Adrenal gland (tissue), 9 donors: ENCODE measurements at regions not wholly inside any gene's neighbourhood (a gene's known extent, or its start where the extent isn't known, plus 50 kb on each side); places are given as distances from the start of the nearest gene placed in this dataset.

Source experiments
- DNase-seq, 7 donors: peaks; one replicate each; pipeline ENCODE4 v3.0.0-alpha.2; 2019 to 2020
- H3K27ac ChIP-seq, 5 donors: fragments of 200-600 bp; sonication (generic) in 4 of 5; 1 replicate in 3 of 5; 2 replicates in 2 of 5; pipeline versions ENCODE4 v1.5.1 to v1.8.0; 2016 to 2020; ENCODE audit warnings: mild to moderate bottlenecking in 1 of 5
- H3K27me3 ChIP-seq: fragments of 200-600 bp; 2 replicates; pipeline ENCODE4 v1.8.0; 2021
- H3K36me3 ChIP-seq, 2 donors: fragments of 200-600 bp; replicated peaks in 1 of 2; 1 replicate in 1 of 2; 2 replicates in 1 of 2; pipeline versions ENCODE4 v1.5.1 to v1.8.0; 2018 to 2022
- H3K4me1 ChIP-seq, 2 donors: fragments of 200-600 bp; replicated peaks in 1 of 2; 1 replicate in 1 of 2; 2 replicates in 1 of 2; pipeline versions ENCODE4 v1.5.1 to v1.8.0; 2018 to 2021
- H3K4me3 ChIP-seq, 4 donors: fragments of 200-600 bp; sonication (generic) in 3 of 4; one replicate each; pipeline ENCODE4 v1.5.1; 2016 to 2018
- H3K9me3 ChIP-seq, 3 donors: fragments of 200-600 bp; sonication (generic) in 1 of 3; replicated peaks in 1 of 3; 1 replicate in 2 of 3; 2 replicates in 1 of 3; pipeline versions ENCODE4 v1.5.1 to v1.8.0; 2016 to 2021
- CTCF ChIP-seq, 6 experiments: fragments of 450-650 bp in 4 of 6; fragments of 200-600 bp in 2 of 6; sonication (generic) in 1 of 6; IDR thresholded peaks; 1 replicate in 5 of 6; 2 replicates in 1 of 6; pipeline versions ENCODE4 v1.5.1 to v1.8.0; 2016 to 2021; ENCODE audit warnings: antibody characterized with exemption in 6 of 6, mild to moderate bottlenecking in 2 of 6, moderate library complexity in 1 of 6
- POLR2A ChIP-seq, 2 donors: fragments of 450-650 bp; IDR thresholded peaks; one replicate each; pipeline ENCODE4 v1.6.1; 2017; ENCODE audit warnings: antibody characterized with exemption in 2 of 2, mild to moderate bottlenecking in 2 of 2, moderate library complexity in 1 of 2
- WGBS, 4 donors: extraction: QIAGEN DNeasy Blood & Tissue Kit in 2 of 4; methylation state at CpG; one replicate each; pipeline versions ENCODE4 v1.1.5 to v1.1.7; 2013 to 2017; 5-methylcytosine and 5-hydroxymethylcytosine counted together
- intact Hi-C, 2 donors: fragments of 100-400 bp; cut with DNase I; formaldehyde crosslinking; loops; one replicate each; pipeline versions ENCODE4 v1.14.1 to v1.15.0; 2022 to 2023
- donor health status: healthy with polysubstance abuse.
- donor health status: Bipolar disorder and iron deficiency.
- donor health status: DM: yes; HTN: yes; CAD: no.
- donor health status: DM: no; HTN: no; CAD: no.
- donor health status: DM: no; HTN: no; CAD: no.

- Histone ChIP-seq H3K4me3 (no peak overlapping the region), H3K36me3 (no peaks in the 10 kb centered on the region), H3K9me3 (no peaks in the 10 kb centered on the region), H3K27me3 (no peaks in the 10 kb centered on the region), H3K4me1 (peaks cover 82 to 94% of the 10 kb centered on the region in 2 donors), H3K27ac (peak overlapping the region in 4 of 5 donors; percentile 68 to 93 (median 84))
- 72 to 77% (median 73%) methylated on average over 14 of the region's 14 CpGs; no CpG with 5 or more reads in 1 of the 4 donors for WGBS, 4 donors
- intact Hi-C loops, result no loop called here
- no peak for DNase-seq
- TF ChIP-seq POLR2A (IDR thresholded peaks at IDR 0.05) (no peak), CTCF (IDR thresholded peaks at IDR 0.05) (no peak)
These were observed 247.1 kb downstream of the SEC14L1 start for GRCh38 chr17:77387891-77388290.

GRCh38 chr17:77388384-77389306 lies 247.9 kb downstream of the SEC14L1 start:
- peak in 2 of 7 donors; percentile 52 to 59 for DNase-seq
- Histone ChIP-seq H3K4me3 (no peak overlapping the region), H3K27ac (peak overlapping the region; percentile 43 to 93 (median 78)), H3K9me3 (no peaks in the 10 kb centered on the region), H3K4me1 (peaks cover 82 to 94% of the 10 kb centered on the region in 2 donors), H3K36me3 (no peaks in the 10 kb centered on the region), H3K27me3 (no peaks in the 10 kb centered on the region)
- intact Hi-C loops, result no loop called here
- 44 to 49% (median 46%) methylated on average over 19 to 29 of the region's 29 CpGs for WGBS, 4 donors
- TF ChIP-seq POLR2A (IDR thresholded peaks at IDR 0.05) (no peak), CTCF (IDR thresholded peaks at IDR 0.05) (no peak)

DNA sequence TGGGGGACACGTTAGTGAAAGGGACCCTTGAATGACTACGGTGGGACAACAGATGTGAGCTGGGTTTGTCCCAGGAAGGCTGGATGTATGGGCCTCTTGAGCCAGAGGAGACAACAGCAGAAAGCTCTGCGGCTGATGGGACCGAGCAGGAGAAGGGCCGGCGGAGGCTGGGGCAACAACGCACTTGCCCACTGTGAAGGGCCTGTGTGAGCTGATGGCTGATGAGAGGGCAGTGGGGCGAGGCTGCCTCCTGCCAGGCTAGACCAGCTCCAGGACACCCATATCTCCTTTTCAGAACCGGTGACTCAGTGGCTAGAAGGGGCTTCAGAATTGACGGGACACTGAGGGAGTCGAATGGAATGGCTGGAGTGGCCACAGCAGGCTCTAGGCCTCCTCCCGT lies 250.1 kb downstream of the SEC14L1 start:
- DNase-seq, result no peak
- H3K9me3 ChIP-seq, result no peaks in the 10 kb centered on the region
- H3K27me3 ChIP-seq, result no peaks in the 10 kb centered on the region
- no peak overlapping the region for H3K4me3 ChIP-seq
- intact Hi-C loops, result loop anchor here in 1 of 2 donors (5.0 kb wide), 1 partner anchor 36 kb away; no protein-coding TSS in a partner anchor
- TF ChIP-seq CTCF (IDR thresholded peaks at IDR 0.05), result no peak
- WGBS, 4 donors, result 91 to 92% (median 92%) methylated on average over 9 to 12 of the region's 12 CpGs
- H3K4me1 ChIP-seq, result peaks cover 75 to 94% of the 10 kb centered on the region in 2 donors
- peak overlapping the region; percentile 1 to 89 (median 73) for H3K27ac ChIP-seq
- no peaks in the 10 kb centered on the region for H3K36me3 ChIP-seq

- no peak overlapping the region for H3K4me3 ChIP-seq
These were observed 251.1 kb downstream of the SEC14L1 start for GRCh38 chr17:77391668-77392375.

More at GRCh38 chr17:77391668-77392375, 251.1 kb downstream of the SEC14L1 start:
- Histone ChIP-seq H3K36me3 (no peaks in the 10 kb centered on the region), H3K27ac (peak overlapping the region; percentile 15 to 89 (median 76)), H3K9me3 (no peaks in the 10 kb centered on the region), H3K27me3 (no peaks in the 10 kb centered on the region), H3K4me1 (peaks cover 69 to 85% of the 10 kb centered on the region in 2 donors)
- intact Hi-C loops, result loop anchor here in 1 of 2 donors (5.0 kb wide), 1 partner anchor 35 kb away; no protein-coding TSS in a partner anchor
- WGBS, 4 donors, result 37 to 63% (median 56%) methylated on average over 6 to 7 of the region's 7 CpGs
- TF ChIP-seq CTCF (IDR thresholded peaks at IDR 0.05) (no peak), POLR2A (IDR thresholded peaks at IDR 0.05) (no peak)
- peak in 2 of 7 donors; percentile 44 to 52 for DNase-seq
